Spinal cord (tissue), 9 donors: ENCODE measurements at regions not wholly inside any gene's neighbourhood (a gene's known extent, or its start where the extent isn't known, plus 50 kb on each side); places are given as distances from the start of the nearest gene placed in this dataset.
"Not testable (repeated sequence)": the region's sequence is repeated elsewhere in the genome, so short reads cannot be mapped to it uniquely, and the experiment has no call there.

Source experiments
- DNase-seq, 6 donors: peaks; one replicate each; pipeline versions ENCODE4 v3.0.0 to v3.0.0-alpha.2; 2013 to 2015; ENCODE audit warnings: low spot score in 6 of 6, low read depth in 4 of 6
- H3K27ac ChIP-seq: one replicate; pipeline ENCODE4 v1.5.1; 2013; ENCODE audit warnings: low read depth, low read length, control low read depth
- H3K27me3 ChIP-seq: one replicate; pipeline ENCODE4 v1.6.1; 2013; ENCODE audit warnings: low read length; ENCODE audit not compliant: control insufficient read depth, insufficient read depth
- H3K36me3 ChIP-seq: one replicate; pipeline ENCODE4 v1.6.1; 2013; ENCODE audit warnings: low read length; ENCODE audit not compliant: control insufficient read depth, insufficient read depth
- H3K4me1 ChIP-seq: one replicate; pipeline ENCODE4 v1.6.1; 2013; ENCODE audit warnings: low read length; ENCODE audit not compliant: control insufficient read depth, insufficient read depth
- H3K4me3 ChIP-seq: one replicate; pipeline ENCODE4 v1.5.1; 2013; ENCODE audit warnings: low read depth, low read length, control low read depth
- H3K9me3 ChIP-seq: one replicate; pipeline ENCODE4 v1.6.1; 2013; ENCODE audit warnings: low read length; ENCODE audit not compliant: control insufficient read depth, insufficient read depth
- WGBS: methylation state at CpG from one replicate; pipeline ENCODE4 v1.1.5; 2013; ENCODE audit warnings: missing lambda C conversion rate; ENCODE audit not compliant: insufficient coverage; 5-methylcytosine and 5-hydroxymethylcytosine counted together
- donor health status: healthy.

DNA sequence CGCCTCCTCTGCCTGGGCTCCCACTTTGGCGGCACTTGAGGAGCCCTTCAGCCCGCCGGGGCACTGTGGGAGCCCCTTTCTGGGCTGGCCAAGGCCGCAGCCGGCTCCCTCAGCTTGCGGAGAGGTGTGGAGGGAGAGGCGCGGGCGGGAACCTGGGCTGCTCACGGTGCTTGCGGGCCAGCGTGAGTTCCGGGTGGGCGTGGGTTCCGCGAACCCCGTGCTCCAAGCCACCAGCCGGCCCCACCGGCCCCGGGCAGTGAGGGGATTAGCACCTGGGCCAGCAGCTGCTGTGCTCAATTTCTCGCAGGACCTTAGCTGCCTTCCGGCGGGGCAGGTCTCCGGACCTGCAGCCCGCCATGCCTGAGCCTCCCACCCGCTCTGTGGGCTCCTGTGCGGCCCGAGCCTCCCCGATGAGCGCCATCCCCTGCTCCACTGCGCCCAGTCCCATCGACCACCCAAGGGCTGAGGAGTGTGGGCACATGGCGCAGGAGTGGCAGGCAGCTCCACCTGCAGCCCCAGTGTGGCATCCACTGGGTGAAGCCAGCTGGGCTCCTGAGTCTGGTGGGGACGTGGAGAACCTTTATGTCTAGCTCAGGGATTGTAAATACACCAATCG is 327.7 kb downstream of the ADAMTS20 start:
- WGBS = 96% methylated on average over 34 of the region's 36 CpGs
- H3K27ac ChIP-seq, H3K4me1 ChIP-seq, H3K9me3 ChIP-seq, DNase-seq, H3K4me3 ChIP-seq, H3K27me3 ChIP-seq, H3K36me3 ChIP-seq: not testable (repeated sequence)

GRCh38 chr12:43222796-43223195 is 329.2 kb downstream of the ADAMTS20 start:
- Histone ChIP-seq H3K27ac (no peak overlapping the region), H3K27me3 (no peaks in the 10 kb centered on the region), H3K9me3 (no peaks in the 10 kb centered on the region), H3K36me3 (no peaks in the 10 kb centered on the region), H3K4me3 (no peak overlapping the region), H3K4me1 (no peaks in the 10 kb centered on the region)
- 88% methylated on average over 3 of the region's 3 CpGs for WGBS
- no peak for DNase-seq

GRCh38 chr12:43221216-43221615 is 330.8 kb downstream of the ADAMTS20 start:
- H3K4me1 ChIP-seq = no peaks in the 10 kb centered on the region
- no peaks in the 10 kb centered on the region for H3K27me3 ChIP-seq
- no peaks in the 10 kb centered on the region for H3K9me3 ChIP-seq
- 46% methylated on average over 2 of the region's 4 CpGs for WGBS
- H3K4me3 ChIP-seq = no peak overlapping the region
- no peaks in the 10 kb centered on the region for H3K36me3 ChIP-seq
- no peak overlapping the region for H3K27ac ChIP-seq
- no peak for DNase-seq

GRCh38 chr12:43216490-43216889 is 335.5 kb downstream of the ADAMTS20 start:
- Histone ChIP-seq H3K27me3 (no peaks in the 10 kb centered on the region), H3K9me3 (no peaks in the 10 kb centered on the region), H3K27ac (no peak overlapping the region), H3K4me3 (no peak overlapping the region), H3K4me1 (no peaks in the 10 kb centered on the region), H3K36me3 (no peaks in the 10 kb centered on the region)
- DNase-seq = no peak
- WGBS = no CpG with 5 or more reads among the region's 1 CpG

DNA sequence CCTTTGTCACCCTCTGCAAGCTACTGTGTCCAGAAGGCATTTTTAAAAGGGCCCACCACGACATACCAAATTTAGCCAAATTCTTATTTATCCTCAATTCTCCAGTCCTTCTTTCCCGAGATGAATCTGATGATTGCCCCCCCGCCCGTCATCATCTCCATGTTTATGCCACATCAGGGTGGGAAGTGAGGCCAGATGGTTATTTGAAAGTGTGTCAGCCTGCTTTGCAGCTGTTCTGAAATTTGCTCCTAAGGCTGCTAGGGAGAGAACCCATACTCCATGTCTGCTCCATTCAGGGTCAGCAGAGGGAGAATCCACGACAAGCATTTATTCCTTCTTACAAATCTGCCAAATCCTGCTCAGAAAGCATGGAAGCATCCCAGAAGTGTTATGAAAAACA is 337.8 kb downstream of the ADAMTS20 start:
- no peaks in the 10 kb centered on the region for H3K27me3 ChIP-seq
- 50% methylated on average over 1 of the region's 5 CpGs for WGBS
- H3K9me3 ChIP-seq = no peaks in the 10 kb centered on the region
- H3K36me3 ChIP-seq = no peaks in the 10 kb centered on the region
- peak in 2 of 6 donors; percentile 17 to 59 for DNase-seq
- no peak overlapping the region for H3K27ac ChIP-seq
- no peak overlapping the region for H3K4me3 ChIP-seq
- H3K4me1 ChIP-seq = no peaks in the 10 kb centered on the region

- peak in 2 of 6 donors; percentile 17 to 88 for DNase-seq
- no peaks in the 10 kb centered on the region for H3K4me1 ChIP-seq
- H3K9me3 ChIP-seq = no peaks in the 10 kb centered on the region
- H3K27ac ChIP-seq = no peak overlapping the region
- WGBS = 29% methylated on average over 1 of the region's 3 CpGs
- no peak overlapping the region for H3K4me3 ChIP-seq
- no peaks in the 10 kb centered on the region for H3K36me3 ChIP-seq
- no peaks in the 10 kb centered on the region for H3K27me3 ChIP-seq
Observed at GRCh38 chr12:43213608-43214007, 338.4 kb downstream of the ADAMTS20 start.

- Histone ChIP-seq H3K4me3 (no peak overlapping the region), H3K36me3 (no peaks in the 10 kb centered on the region), H3K4me1 (no peaks in the 10 kb centered on the region), H3K27me3 (no peaks in the 10 kb centered on the region), H3K27ac (peak overlapping the region; percentile 45), H3K9me3 (no peaks in the 10 kb centered on the region)
- 54% methylated on average over 2 of the region's 6 CpGs for WGBS
- DNase-seq = peak in 1 of 6 donors; percentile 47
Observed at GRCh38 chr12:43210485-43211192, 341.4 kb downstream of the ADAMTS20 start.

DNA sequence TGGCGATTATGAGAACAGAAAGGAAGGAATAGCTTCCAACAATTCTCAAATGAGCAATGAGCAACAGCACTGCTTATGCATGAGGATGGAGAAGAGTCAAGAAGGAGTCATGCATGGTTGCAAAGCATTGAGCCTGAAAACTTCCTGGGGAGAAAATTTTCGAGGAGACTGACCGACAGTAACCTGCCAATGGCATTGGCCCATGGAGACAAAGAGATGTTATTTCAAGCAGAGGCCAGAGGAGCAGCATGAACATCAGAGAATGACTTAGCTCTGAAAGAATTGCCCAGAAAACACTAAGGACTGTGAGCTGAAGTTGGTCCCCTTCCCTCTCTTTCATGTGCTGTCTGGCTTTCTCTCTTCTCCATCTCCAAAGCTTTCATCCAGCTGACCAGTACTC is 343.4 kb downstream of the ADAMTS20 start:
- no peaks in the 10 kb centered on the region for H3K4me1 ChIP-seq
- no peaks in the 10 kb centered on the region for H3K36me3 ChIP-seq
- no peak overlapping the region for H3K27ac ChIP-seq
- no peaks in the 10 kb centered on the region for H3K9me3 ChIP-seq
- peak in 1 of 6 donors; percentile 57 for DNase-seq
- WGBS = 69% methylated on average over 2 of the region's 3 CpGs
- H3K4me3 ChIP-seq = no peak overlapping the region
- H3K27me3 ChIP-seq = no peaks in the 10 kb centered on the region

DNA sequence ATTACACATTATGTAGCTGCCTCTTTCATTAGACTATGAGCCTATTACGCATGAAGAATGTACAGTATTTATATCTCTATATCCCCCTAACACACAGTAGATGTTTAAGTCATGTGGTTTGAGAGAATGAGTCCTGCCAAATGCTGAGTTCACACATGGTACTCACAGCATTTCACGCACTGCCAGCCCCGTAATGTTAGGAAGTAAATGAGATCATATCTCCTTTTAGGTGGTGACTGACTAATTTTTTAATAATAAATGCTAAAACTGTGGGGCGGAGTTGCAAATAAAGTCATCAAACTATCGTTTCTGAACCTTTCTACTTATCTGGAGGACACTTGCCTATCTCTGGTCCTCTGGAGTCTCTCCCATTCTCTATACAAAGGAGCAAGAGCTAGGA is 343.8 kb downstream of the ADAMTS20 start:
- whole genome bisulfite sequencing = no CpG with 5 or more reads among the region's 5 CpGs
- H3K27ac ChIP-seq = no peak overlapping the region
- no peaks in the 10 kb centered on the region for H3K27me3 ChIP-seq
- DNase-seq = no peak
- H3K9me3 ChIP-seq = no peaks in the 10 kb centered on the region
- H3K4me3 ChIP-seq = no peak overlapping the region
- no peaks in the 10 kb centered on the region for H3K36me3 ChIP-seq
- H3K4me1 ChIP-seq = no peaks in the 10 kb centered on the region

DNA sequence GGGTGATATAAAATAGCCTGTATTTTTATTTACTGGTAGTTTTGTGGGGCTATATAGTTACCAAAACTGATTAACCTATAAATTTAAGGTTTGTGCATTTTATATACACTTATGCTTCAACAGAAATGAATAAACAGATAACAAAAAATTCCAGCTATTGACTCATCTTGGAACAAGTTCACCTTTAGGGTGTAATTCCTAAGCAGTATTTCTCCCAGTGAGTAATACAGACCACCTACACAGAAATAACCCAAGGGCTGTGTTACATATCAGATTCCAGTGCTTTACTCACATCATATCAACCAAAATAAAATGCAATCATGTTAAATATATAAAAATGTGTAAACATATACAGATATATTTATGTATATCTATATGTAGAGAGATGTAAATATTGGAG is 345.6 kb downstream of the ADAMTS20 start:
- H3K4me1 ChIP-seq = no peaks in the 10 kb centered on the region
- no peaks in the 10 kb centered on the region for H3K27me3 ChIP-seq
- no peak overlapping the region for H3K4me3 ChIP-seq
- no peaks in the 10 kb centered on the region for H3K9me3 ChIP-seq
- H3K27ac ChIP-seq = no peak overlapping the region
- H3K36me3 ChIP-seq = no peaks in the 10 kb centered on the region
- DNase-seq = no peak
